Loucy (cell line): ENCODE measurements at regions not wholly inside any gene's neighbourhood (a gene's known extent, or its start where the extent isn't known, plus 50 kb on each side); places are given as distances from the start of the nearest gene placed in this dataset.

Source experiments
- H2AFZ ChIP-seq: fragments of 200-600 bp; sonication (generic); 2 replicates; pipeline ENCODE4 v1.6.0; 2016; ENCODE audit warnings: antibody characterized with exemption, mild to moderate bottlenecking, low read length, moderate library complexity
- H3F3A ChIP-seq: fragments of 200-600 bp; 2 replicates; pipeline ENCODE4 v1.6.0; 2016; ENCODE audit warnings: antibody characterized with exemption, low read depth, mild to moderate bottlenecking
- H3K27me3 ChIP-seq: fragments of 200-600 bp; sonication (generic); 2 replicates; pipeline ENCODE4 v1.6.1; 2014; ENCODE audit warnings: low read length, mild to moderate bottlenecking; ENCODE audit not compliant: insufficient read depth, poor library complexity, severe bottlenecking
- H3K36me3 ChIP-seq: fragments of 200-600 bp; sonication (generic); 2 replicates; pipeline ENCODE4 v1.6.1; 2016; ENCODE audit warnings: low read length; ENCODE audit not compliant: insufficient read depth
- H3K4me1 ChIP-seq: fragments of 200-600 bp; sonication (generic); 2 replicates; pipeline ENCODE4 v1.5.1; 2014; ENCODE audit warnings: low read length, mild to moderate bottlenecking; ENCODE audit not compliant: insufficient read depth, poor library complexity, severe bottlenecking
- H3K4me2 ChIP-seq: fragments of 200-600 bp; sonication (generic); 2 replicates; pipeline ENCODE4 v1.6.0; 2014; ENCODE audit warnings: antibody characterized with exemption, low read length, low read depth, mild to moderate bottlenecking; ENCODE audit not compliant: poor library complexity, severe bottlenecking
- H3K4me3 ChIP-seq: fragments of 200-600 bp; sonication (generic); 2 replicates; pipeline ENCODE4 v1.5.1; 2014; ENCODE audit warnings: low read length, mild to moderate bottlenecking, mixed read lengths; ENCODE audit not compliant: poor library complexity, severe bottlenecking
- H3K79me2 ChIP-seq: fragments of 200-600 bp; sonication (generic); 2 replicates; pipeline ENCODE4 v1.6.1; 2014; ENCODE audit warnings: low read length; ENCODE audit not compliant: insufficient read depth
- H3K9ac ChIP-seq: fragments of 200-600 bp; sonication (generic); 2 replicates; pipeline ENCODE4 v1.6.0; 2014; ENCODE audit warnings: mild to moderate bottlenecking, low read depth, low read length, moderate library complexity; ENCODE audit not compliant: poor library complexity, severe bottlenecking
- H3K9me2 ChIP-seq: fragments of 200-600 bp; sonication (generic); replicated peaks from 2 replicates; pipeline ENCODE4 v1.6.1; 2016; ENCODE audit warnings: low read depth, low read length, mixed read lengths
- H3K9me3 ChIP-seq: fragments of 200-600 bp; sonication (generic); 2 replicates; pipeline ENCODE4 v1.6.1; 2014; ENCODE audit warnings: mild to moderate bottlenecking, antibody characterized with exemption, low read length, low read depth; ENCODE audit not compliant: insufficient read depth
- H4K20me1 ChIP-seq: fragments of 200-600 bp; sonication (generic); 2 replicates; pipeline ENCODE4 v1.6.0; 2014; ENCODE audit warnings: antibody characterized with exemption, low read length, mild to moderate bottlenecking; ENCODE audit not compliant: insufficient read depth, poor library complexity, severe bottlenecking
- EZH2phosphoT487 ChIP-seq: fragments of 200-600 bp; IDR thresholded peaks from 2 replicates; pipeline ENCODE4 v1.6.1; 2018; ENCODE audit warnings: antibody characterized with exemption, mild to moderate bottlenecking, moderate library complexity, borderline replicate concordance
- TF ChIP-seq, protein P1 (sequence below): fragments of 200-600 bp; sonication (generic); conservative IDR thresholded peaks from 2 replicates; pipeline ENCODE4 v1.5.1; 2014; ENCODE audit warnings: mild to moderate bottlenecking, antibody characterized with exemption, low read length

DNA sequence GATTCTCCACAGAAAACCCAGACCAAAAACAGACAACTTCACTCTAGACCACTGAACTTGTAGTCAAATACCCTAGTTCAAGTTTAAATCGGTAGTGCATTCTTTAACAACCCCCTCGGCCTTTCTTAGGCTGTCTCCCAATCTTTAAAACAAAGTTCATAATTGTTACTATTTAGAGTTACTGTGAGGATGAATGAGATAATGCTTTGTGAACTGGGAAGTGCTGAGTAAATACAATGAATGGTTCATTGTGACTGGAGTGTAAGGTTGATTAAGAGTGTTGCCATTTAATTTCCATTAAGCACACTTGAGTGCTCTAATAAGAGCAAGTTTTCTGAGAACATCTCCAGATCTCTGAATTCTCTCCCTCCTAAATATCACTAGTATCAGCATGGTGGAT is 228.8 kb upstream of the PIK3R1 start:
- no peak overlapping the region for H3K4me3 ChIP-seq
- H3K4me2 ChIP-seq, result no peak overlapping the region
- no peak for TF ChIP-seq EZH2phosphoT487
- TF ChIP-seq, protein P1, sequence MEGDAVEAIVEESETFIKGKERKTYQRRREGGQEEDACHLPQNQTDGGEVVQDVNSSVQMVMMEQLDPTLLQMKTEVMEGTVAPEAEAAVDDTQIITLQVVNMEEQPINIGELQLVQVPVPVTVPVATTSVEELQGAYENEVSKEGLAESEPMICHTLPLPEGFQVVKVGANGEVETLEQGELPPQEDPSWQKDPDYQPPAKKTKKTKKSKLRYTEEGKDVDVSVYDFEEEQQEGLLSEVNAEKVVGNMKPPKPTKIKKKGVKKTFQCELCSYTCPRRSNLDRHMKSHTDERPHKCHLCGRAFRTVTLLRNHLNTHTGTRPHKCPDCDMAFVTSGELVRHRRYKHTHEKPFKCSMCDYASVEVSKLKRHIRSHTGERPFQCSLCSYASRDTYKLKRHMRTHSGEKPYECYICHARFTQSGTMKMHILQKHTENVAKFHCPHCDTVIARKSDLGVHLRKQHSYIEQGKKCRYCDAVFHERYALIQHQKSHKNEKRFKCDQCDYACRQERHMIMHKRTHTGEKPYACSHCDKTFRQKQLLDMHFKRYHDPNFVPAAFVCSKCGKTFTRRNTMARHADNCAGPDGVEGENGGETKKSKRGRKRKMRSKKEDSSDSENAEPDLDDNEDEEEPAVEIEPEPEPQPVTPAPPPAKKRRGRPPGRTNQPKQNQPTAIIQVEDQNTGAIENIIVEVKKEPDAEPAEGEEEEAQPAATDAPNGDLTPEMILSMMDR, result no peak
- H3K79me2 ChIP-seq, result no peaks in the 10 kb centered on the region
- H2AFZ ChIP-seq, result no peak overlapping the region
- H3K4me1 ChIP-seq, result peaks cover 14% of the 10 kb centered on the region
- H3K27me3 ChIP-seq, result no peaks in the 10 kb centered on the region
- no peaks in the 10 kb centered on the region for H3K36me3 ChIP-seq
- H3K9ac ChIP-seq, result no peak overlapping the region
- H3K9me3 ChIP-seq, result no peaks in the 10 kb centered on the region
- H3F3A ChIP-seq, result peaks cover 4% of the 10 kb centered on the region; the same call in 1 of the 2 replicates
- no peaks in the 10 kb centered on the region for H3K9me2 ChIP-seq
- no peaks in the 10 kb centered on the region for H4K20me1 ChIP-seq

DNA sequence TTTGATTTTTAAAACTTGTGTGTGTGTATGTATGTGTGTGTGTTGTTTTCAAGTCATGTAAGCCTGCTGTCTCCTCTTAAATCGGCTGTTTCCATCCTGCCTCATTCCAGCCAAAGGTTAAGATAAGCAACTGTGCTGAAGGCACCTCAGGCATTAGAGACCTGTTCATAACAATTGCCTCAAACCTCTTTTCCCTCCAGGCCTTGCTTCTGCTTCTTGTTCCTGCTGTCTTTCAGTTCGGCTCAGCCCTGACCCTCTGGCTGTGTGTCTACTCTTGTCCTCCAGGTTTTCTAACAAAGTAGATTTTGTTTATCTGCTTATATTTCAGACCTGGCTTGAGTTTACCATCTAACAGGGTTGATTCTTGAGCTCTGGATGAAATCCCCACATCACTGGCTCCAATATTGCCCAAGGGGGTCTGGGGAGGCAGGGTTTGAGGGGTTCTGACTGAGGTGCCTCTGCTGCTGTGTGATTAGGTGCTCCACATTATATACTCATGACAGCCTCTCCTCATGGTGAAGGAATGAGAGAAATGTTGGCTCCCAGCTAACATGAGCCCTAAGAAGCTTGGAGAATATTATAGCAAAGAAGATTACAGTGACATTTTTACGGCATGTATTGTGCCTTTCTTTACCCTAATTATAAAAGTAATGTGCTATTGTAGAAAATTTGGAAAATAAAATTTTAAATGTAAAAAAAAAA is 229.7 kb upstream of the PIK3R1 start:
- Histone ChIP-seq H3F3A (peaks cover 4% of the 10 kb centered on the region; the same call in 1 of the 2 replicates), H3K9ac (no peak overlapping the region), H3K9me2 (no peaks in the 10 kb centered on the region), H3K9me3 (no peaks in the 10 kb centered on the region), H3K4me1 (peaks cover 14% of the 10 kb centered on the region), H2AFZ (no peak overlapping the region), H3K27me3 (no peaks in the 10 kb centered on the region), H3K79me2 (no peaks in the 10 kb centered on the region), H4K20me1 (no peaks in the 10 kb centered on the region), H3K4me2 (no peak overlapping the region), H3K4me3 (no peak overlapping the region), H3K36me3 (no peaks in the 10 kb centered on the region)
- TF ChIP-seq, protein P1, result no peak
- TF ChIP-seq EZH2phosphoT487, result no peak

GRCh38 chr5:67984546-67984945 is 231.0 kb upstream of the PIK3R1 start:
- Histone ChIP-seq H3K9me3 (no peaks in the 10 kb centered on the region), H2AFZ (no peak overlapping the region), H3K4me3 (no peak overlapping the region), H3K79me2 (no peaks in the 10 kb centered on the region), H4K20me1 (no peaks in the 10 kb centered on the region), H3K4me1 (peaks cover 14% of the 10 kb centered on the region), H3K9me2 (no peaks in the 10 kb centered on the region), H3K4me2 (no peak overlapping the region), H3F3A (peaks cover 4% of the 10 kb centered on the region; the same call in 1 of the 2 replicates), H3K9ac (no peak overlapping the region), H3K36me3 (no peaks in the 10 kb centered on the region), H3K27me3 (no peaks in the 10 kb centered on the region)
- no peak for TF ChIP-seq EZH2phosphoT487
- TF ChIP-seq, protein P1, result no peak
